ENCODE measurements at regions not wholly inside any gene's neighbourhood (a gene's known extent, or its start where the extent isn't known, plus 50 kb on each side); places are given as distances from the start of the nearest gene placed in this dataset.

GRCh38 chr2:39994151-39994550 is 215.1 kb upstream of the THUMPD2 start:
- ATAC-seq (no peak), DNase-seq (ENCODE audit: low spot score) (no peak)
- H3K36me3 ChIP-seq (ENCODE audit: insufficient read depth), result no peaks in the 10 kb centered on the region
- no peak overlapping the region for H3K27ac ChIP-seq (ENCODE audit: low read depth)
- Mint-ChIP-seq H3K27ac (no peak overlapping the region), H3K27me3 (ENCODE audit: insufficient read depth, low read depth, poor library complexity) (no peaks in the 10 kb centered on the region), H3K9me3 (no peaks in the 10 kb centered on the region), H3K4me3 (no peak overlapping the region), H3K4me1 (peaks cover 11% of the 10 kb centered on the region), H3K36me3 (ENCODE audit: low read depth) (no peaks in the 10 kb centered on the region)
- H3K79me2 ChIP-seq (replicated peaks; ENCODE audit: insufficient read depth), result no peaks in the 10 kb centered on the region
- peaks cover 19% of the 10 kb centered on the region for H3K4me1 ChIP-seq (ENCODE audit: insufficient read depth)
- H4K20me1 ChIP-seq (replicated peaks; ENCODE audit: insufficient read depth), result no peaks in the 10 kb centered on the region
- no peaks in the 10 kb centered on the region for H3K27me3 ChIP-seq (ENCODE audit: insufficient read depth)
- H2AFZ ChIP-seq, result no peak overlapping the region
- H3F3A ChIP-seq (replicated peaks; ENCODE audit: low read depth), result no peaks in the 10 kb centered on the region
- H3K4me2 ChIP-seq, result no peak overlapping the region
- no peak overlapping the region for H3K4me3 ChIP-seq
- no peak for TF ChIP-seq JUNB (IDR thresholded peaks at IDR 0.05; ENCODE audit: unreplicated experiment)
- H3K9me2 ChIP-seq (ENCODE audit: insufficient read depth), result no peaks in the 10 kb centered on the region

GRCh38 chr2:39991298-39991697 is 212.2 kb upstream of the THUMPD2 start:
- DNase-seq (ENCODE audit: low spot score), result peak; percentile 9
- Histone ChIP-seq H3K27me3 (ENCODE audit: insufficient read depth) (no peaks in the 10 kb centered on the region), H3K79me2 (replicated peaks; ENCODE audit: insufficient read depth) (no peaks in the 10 kb centered on the region), H3K4me2 (0 out of 2 replicates have a peak overlapping the region, but pooled peaks have one; percentile 6), H3K36me3 (ENCODE audit: insufficient read depth) (no peaks in the 10 kb centered on the region), H3F3A (replicated peaks; ENCODE audit: low read depth) (no peaks in the 10 kb centered on the region), H3K4me3 (no peak overlapping the region), H3K9me2 (ENCODE audit: insufficient read depth) (no peaks in the 10 kb centered on the region), H2AFZ (no peak overlapping the region), H4K20me1 (replicated peaks; ENCODE audit: insufficient read depth) (no peaks in the 10 kb centered on the region), H3K4me1 (ENCODE audit: insufficient read depth) (peaks cover 19% of the 10 kb centered on the region), H3K27ac (ENCODE audit: low read depth) (no peak overlapping the region)
- Mint-ChIP-seq H3K36me3 (ENCODE audit: low read depth) (no peaks in the 10 kb centered on the region), H3K27me3 (ENCODE audit: insufficient read depth, low read depth, poor library complexity) (no peaks in the 10 kb centered on the region), H3K27ac (no peak overlapping the region), H3K9me3 (no peaks in the 10 kb centered on the region; the same call in 2 of the 3 replicates), H3K4me1 (peaks cover 11% of the 10 kb centered on the region; the same call in 2 of the 3 replicates), H3K4me3 (no peak overlapping the region)
- ATAC-seq, result no peak
- TF ChIP-seq POLR2AphosphoS5 (IDR thresholded peaks at IDR 0.05; ENCODE audit: low read depth), result no peak
- no peak for TF ChIP-seq NANOG (IDR thresholded peaks at IDR 0.05; ENCODE audit: borderline replicate concordance)
- TF ChIP-seq EZH2 (IDR thresholded peaks at IDR 0.05; ENCODE audit: low read depth, unreplicated experiment), result no peak
- TF ChIP-seq CTCF (conservative IDR thresholded peaks at IDR 0.05; ENCODE audit: low read depth in 2 of 2), result no peak
- no peak for TF ChIP-seq ZNF331 (CRISPR knock-in tag; IDR thresholded peaks at IDR 0.05; ENCODE audit: low read depth)
- TF ChIP-seq ZNF114 (CRISPR knock-in tag; IDR thresholded peaks at IDR 0.05), result no peak
- TF ChIP-seq EZH2phosphoT487 (IDR thresholded peaks at IDR 0.05; ENCODE audit: unreplicated experiment), result no peak
- TF ChIP-seq JUNB (IDR thresholded peaks at IDR 0.05; ENCODE audit: unreplicated experiment), result no peak
- no peak for TF ChIP-seq CREB1 (CRISPR knock-in tag; IDR thresholded peaks at IDR 0.05; ENCODE audit: low read depth)
- no peak for TF ChIP-seq REST (IDR thresholded peaks at IDR 0.05; ENCODE audit: unreplicated experiment)
- TF ChIP-seq ETS1 (IDR thresholded peaks at IDR 0.05), result no peak

All from GM23338 (cell line).